ENCODE measurements at regions not wholly inside any gene's neighbourhood (a gene's known extent, or its start where the extent isn't known, plus 50 kb on each side); places are given as distances from the start of the nearest gene placed in this dataset.

DNA sequence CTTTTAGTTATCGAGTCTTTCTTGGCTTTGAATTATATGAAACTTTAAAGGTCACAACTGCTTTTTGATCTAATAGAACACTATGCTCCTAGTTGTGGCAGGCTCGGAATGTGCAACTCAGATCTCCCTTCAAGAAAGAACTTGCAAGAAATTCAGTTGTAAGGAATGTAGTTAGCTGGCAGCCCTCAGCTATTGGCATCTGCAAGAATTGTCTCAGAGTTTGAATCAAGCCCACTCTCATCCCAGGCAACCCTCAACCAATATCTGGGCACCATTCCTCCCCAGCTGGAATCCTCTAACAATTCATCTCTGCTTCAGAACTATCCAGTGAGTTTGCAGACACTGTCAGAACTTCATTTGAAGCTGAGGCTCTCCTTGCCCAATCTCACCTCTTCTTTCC is 447.2 kb downstream of the KIF2B start:
- DNase-seq (ENCODE audit: low read depth) = no peak
- TF ChIP-seq, protein P1, sequence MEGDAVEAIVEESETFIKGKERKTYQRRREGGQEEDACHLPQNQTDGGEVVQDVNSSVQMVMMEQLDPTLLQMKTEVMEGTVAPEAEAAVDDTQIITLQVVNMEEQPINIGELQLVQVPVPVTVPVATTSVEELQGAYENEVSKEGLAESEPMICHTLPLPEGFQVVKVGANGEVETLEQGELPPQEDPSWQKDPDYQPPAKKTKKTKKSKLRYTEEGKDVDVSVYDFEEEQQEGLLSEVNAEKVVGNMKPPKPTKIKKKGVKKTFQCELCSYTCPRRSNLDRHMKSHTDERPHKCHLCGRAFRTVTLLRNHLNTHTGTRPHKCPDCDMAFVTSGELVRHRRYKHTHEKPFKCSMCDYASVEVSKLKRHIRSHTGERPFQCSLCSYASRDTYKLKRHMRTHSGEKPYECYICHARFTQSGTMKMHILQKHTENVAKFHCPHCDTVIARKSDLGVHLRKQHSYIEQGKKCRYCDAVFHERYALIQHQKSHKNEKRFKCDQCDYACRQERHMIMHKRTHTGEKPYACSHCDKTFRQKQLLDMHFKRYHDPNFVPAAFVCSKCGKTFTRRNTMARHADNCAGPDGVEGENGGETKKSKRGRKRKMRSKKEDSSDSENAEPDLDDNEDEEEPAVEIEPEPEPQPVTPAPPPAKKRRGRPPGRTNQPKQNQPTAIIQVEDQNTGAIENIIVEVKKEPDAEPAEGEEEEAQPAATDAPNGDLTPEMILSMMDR (IDR thresholded peaks at IDR 0.05; ENCODE audit: insufficient read depth, low read depth, low read length) = no peak
- H3K4me3 ChIP-seq (ENCODE audit: low read depth, low read length) = no peak overlapping the region

DNA sequence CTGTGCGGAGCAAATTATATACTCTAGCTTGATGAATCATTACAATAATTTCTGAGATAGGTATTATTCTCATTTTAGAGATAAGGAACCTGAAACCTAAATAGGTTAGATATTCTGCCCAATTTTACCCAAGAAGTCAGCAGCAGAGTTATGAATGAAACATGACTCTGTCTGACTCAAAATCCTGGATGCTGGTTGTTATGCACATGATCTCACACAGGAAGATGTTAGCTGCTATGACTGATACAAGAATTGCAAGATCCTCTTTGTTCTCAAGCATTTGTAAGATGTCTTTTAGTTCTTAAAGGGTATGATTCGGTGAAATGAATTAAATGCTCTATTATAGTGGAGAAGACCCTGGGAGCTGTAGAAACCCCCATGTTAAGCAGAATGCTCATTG is 447.8 kb downstream of the KIF2B start:
- DNase-seq (ENCODE audit: low read depth) = no peak
- TF ChIP-seq, protein P1 (IDR thresholded peaks at IDR 0.05; ENCODE audit: insufficient read depth, low read depth, low read length) = no peak
- H3K4me3 ChIP-seq (ENCODE audit: low read depth, low read length) = no peak overlapping the region

DNA sequence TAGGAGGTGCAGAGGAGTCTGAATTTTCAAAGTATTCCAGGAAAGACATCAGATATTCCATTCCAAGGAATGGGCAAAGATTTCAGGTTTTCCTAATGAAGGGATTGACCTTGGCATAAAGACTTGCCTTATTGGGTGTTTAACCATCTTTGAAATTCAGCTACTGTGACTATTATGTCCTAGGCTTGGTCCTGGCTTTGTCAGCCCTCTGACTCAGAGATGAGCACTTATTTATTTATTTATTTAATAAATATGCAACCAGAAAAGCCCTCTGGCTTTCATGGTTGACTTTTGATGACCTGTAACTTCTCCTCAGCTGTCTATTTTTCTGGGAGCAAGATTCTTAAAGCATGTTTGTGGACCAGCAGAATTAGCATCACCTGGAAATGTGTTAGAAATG is 455.1 kb downstream of the KIF2B start:
- no peak overlapping the region for H3K4me3 ChIP-seq (ENCODE audit: low read depth, low read length)
- TF ChIP-seq, protein P1 (IDR thresholded peaks at IDR 0.05; ENCODE audit: insufficient read depth, low read depth, low read length) = no peak
- no peak for DNase-seq (ENCODE audit: low read depth)

DNA sequence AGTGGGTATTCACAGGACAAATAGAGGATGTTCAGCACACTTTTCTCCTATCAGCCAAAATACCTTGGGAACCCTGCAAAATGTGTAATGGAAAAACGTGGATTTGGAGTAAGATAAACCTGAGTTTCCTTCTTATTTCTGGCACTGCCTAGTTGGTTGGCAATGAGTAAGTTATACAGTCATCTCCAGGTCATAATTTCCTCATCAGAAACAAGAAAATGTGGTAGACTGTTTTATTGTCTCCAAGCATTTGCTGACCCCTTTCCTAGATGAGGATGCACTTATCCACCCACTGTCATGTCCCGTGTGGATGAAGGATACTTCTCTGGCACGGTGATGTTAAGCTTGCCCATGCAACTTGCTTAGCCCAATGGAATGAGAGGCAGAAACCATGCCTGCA is 458.0 kb downstream of the KIF2B start:
- H3K4me3 ChIP-seq (ENCODE audit: low read depth, low read length) = no peak overlapping the region
- TF ChIP-seq, protein P1 (IDR thresholded peaks at IDR 0.05; ENCODE audit: insufficient read depth, low read depth, low read length) = no peak
- no peak for DNase-seq (ENCODE audit: low read depth)

DNA sequence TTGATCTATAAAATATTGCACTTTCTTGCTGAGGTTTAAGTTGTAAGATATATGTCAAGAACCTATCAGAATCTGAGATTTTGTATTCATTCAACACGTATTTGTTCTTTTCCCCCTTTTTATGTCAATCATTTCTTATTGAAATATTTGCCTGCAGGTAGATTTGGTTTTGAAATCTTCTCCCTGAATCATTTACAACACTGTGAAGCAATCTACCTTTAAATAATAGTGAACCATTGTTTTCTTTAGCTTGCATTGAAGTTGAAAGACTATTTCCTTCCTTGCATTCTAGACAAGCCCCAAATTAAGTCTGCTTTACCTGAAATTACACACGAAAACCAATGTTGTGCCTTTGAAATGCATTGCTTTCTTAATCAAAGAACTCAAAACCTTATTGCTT is 460.2 kb downstream of the KIF2B start:
- no peak for DNase-seq (ENCODE audit: low read depth)
- TF ChIP-seq, protein P1 (IDR thresholded peaks at IDR 0.05; ENCODE audit: insufficient read depth, low read depth, low read length) = no peak
- no peak overlapping the region for H3K4me3 ChIP-seq (ENCODE audit: low read depth, low read length)

DNA sequence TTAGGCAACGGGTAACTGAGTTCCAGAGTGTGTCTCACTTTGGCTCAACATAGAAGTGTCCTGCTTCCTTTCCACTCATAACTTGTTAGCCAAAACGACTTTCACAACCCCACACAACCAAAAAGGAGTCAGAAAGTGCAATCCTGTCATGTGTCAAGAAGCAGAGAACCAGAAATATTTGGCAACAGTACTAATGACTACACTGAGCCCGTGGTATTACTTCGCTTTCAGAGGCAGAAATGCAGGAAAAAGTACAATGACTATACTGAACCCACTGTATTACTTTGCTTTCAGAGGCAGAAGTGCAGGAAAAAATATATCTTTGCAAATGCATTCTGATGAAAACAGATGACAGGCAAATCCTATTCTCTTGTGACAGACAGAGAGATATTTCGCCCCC is 484.6 kb downstream of the KIF2B start:
- DNase-seq (ENCODE audit: low read depth) = no peak
- H3K4me3 ChIP-seq (ENCODE audit: low read depth, low read length) = no peak overlapping the region
- TF ChIP-seq, protein P1 (IDR thresholded peaks at IDR 0.05; ENCODE audit: insufficient read depth, low read depth, low read length) = no peak

DNA sequence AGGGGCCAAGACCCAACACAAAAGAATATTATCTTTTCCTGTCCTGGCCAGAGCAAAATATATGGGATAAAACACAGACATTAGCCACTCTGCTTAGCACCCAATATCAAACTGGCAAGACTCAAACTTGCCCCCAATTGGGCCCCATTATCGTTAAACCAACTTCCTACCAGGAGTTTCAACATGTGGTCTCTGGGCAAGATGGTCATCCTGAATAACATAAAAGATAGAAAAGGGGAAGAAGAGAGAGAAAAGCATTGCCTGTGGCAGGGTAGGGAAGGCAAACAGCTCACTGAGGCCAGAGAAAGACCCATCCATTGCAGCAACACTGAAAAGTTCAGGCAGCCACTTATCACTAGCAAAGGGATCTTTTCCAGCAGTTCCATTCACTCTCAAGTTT is 502.1 kb downstream of the KIF2B start:
- DNase-seq (ENCODE audit: low read depth) = no peak
- no peak overlapping the region for H3K4me3 ChIP-seq (ENCODE audit: low read depth, low read length)
- TF ChIP-seq, protein P1 (IDR thresholded peaks at IDR 0.05; ENCODE audit: insufficient read depth, low read depth, low read length) = no peak
